Motor neuron (in vitro differentiated cells): ENCODE measurements at regions not wholly inside any gene's neighbourhood (a gene's known extent, or its start where the extent isn't known, plus 50 kb on each side); places are given as distances from the start of the nearest gene placed in this dataset.

Experiments
- ATAC-seq, 8 experiments: fragments of 200-7000 bp; cut with Tn5 transposase; replicated peaks in 6 of 8; 2 replicates each; pipeline ENCODE4 v1.8.0; 2021; ENCODE audit warnings: mild to moderate bottlenecking in 8 of 8, moderate library complexity in 8 of 8
- H3K27ac ChIP-seq, 2 donors: fragments of 250-450 bp; sonication (Bioruptor Pico); 2 replicates each; pipeline ENCODE4 v1.9.0; 2021; ENCODE audit warnings: antibody characterized with exemption in 2 of 2, mild to moderate bottlenecking in 2 of 2, moderate library complexity in 1 of 2
- H3K4me1 ChIP-seq, 2 donors: fragments of 250-450 bp; sonication (Bioruptor Pico); replicated peaks in 1 of 2; 2 replicates each; pipeline ENCODE4 v1.6.1; 2021; ENCODE audit warnings: antibody characterized with exemption in 2 of 2, mild to moderate bottlenecking in 2 of 2, moderate library complexity in 1 of 2
- H3K4me3 ChIP-seq, 5 donors: fragments of 250-450 bp; sonication (Bioruptor Pico); 2 replicates each; pipeline ENCODE4 v1.9.0; 2021; ENCODE audit warnings: antibody characterized with exemption in 5 of 5, mild to moderate bottlenecking in 5 of 5, moderate library complexity in 4 of 5
- WGBS, 10 experiments: fragments of 450-650 bp; shearing (Covaris generic); methylation state at CpG; one replicate each; pipeline ENCODE4 v1.0.0; 2022; 5-methylcytosine and 5-hydroxymethylcytosine counted together
- in situ Hi-C, 9 experiments: fragments of 400-800 bp; cut with MboI; loops; one replicate each; pipeline ENCODE4 v1.15.0; 2021; ENCODE audit warnings: low sequenced_read_pairs in 9 of 9, low pct_unique_long_range_greater_than_20kb in 2 of 9; ENCODE audit not compliant: unreplicated experiment in 9 of 9

GRCh38 chr11:119886667-119887230, 157.7 kb upstream of the NECTIN1 start:
- Histone ChIP-seq H3K4me3 (no peak overlapping the region), H3K4me1 (peaks cover 22 to 23% of the 10 kb centered on the region in 2 donors), H3K27ac (no peak overlapping the region)
- 32 to 100% (median 73%) methylated on average over 2 to 7 of the region's 11 CpGs; no CpG with 5 or more reads in 4 of the 10 experiments for WGBS, 10 experiments
- in situ Hi-C loops, result no loop called here
- no peak for ATAC-seq

GRCh38 chr11:119885861-119886567, 157.0 kb upstream of the NECTIN1 start:
- 0 to 100% (median 80%) methylated on average over 1 to 3 of the region's 5 CpGs; no CpG with 5 or more reads in 1 of the 10 experiments for WGBS, 10 experiments
- H3K4me3 ChIP-seq, result no peak overlapping the region
- in situ Hi-C loops, result no loop called here
- peaks cover 15 to 16% of the 10 kb centered on the region in 2 donors for H3K4me1 ChIP-seq
- no peak for ATAC-seq
- H3K27ac ChIP-seq, result no peak overlapping the region

DNA sequence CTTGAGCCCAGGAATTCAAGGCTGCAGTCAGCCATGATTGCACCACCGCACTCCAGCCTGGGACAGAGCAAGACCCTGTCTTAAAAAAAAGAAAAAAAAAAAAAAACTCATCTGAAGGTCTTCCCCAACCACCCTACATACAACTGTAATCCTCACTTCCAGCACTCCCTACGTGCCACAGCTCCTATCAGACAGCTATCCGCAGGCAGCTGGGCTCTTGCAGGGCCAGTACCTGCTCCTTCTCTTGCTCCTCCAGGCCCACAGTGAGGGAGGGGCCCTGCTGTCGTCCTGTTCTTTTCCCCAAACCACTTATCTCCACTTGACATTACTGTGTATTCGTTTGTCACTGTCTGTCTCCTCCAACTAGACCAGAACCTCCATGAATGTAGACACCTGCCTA, 156.1 kb upstream of the NECTIN1 start:
- Histone ChIP-seq H3K4me1 (peaks cover 10 to 12% of the 10 kb centered on the region in 2 donors), H3K27ac (no peak overlapping the region), H3K4me3 (no peak overlapping the region)
- in situ Hi-C loops, result no loop called here
- WGBS, 10 experiments, result 11 to 100% (median 60%) methylated on average over 1 to 5 of the region's 5 CpGs; no CpG with 5 or more reads in 2 of the 10 experiments
- no peak for ATAC-seq

GRCh38 chr11:119882316-119882715, 153.3 kb upstream of the NECTIN1 start:
- Histone ChIP-seq H3K4me1 (no peaks in the 10 kb centered on the region), H3K27ac (no peak overlapping the region), H3K4me3 (no peak overlapping the region)
- ATAC-seq, result no peak
- in situ Hi-C loops, result no loop called here
- WGBS, 10 experiments, result 48 to 100% (median 80%) methylated on average over 1 to 3 of the region's 4 CpGs; no CpG with 5 or more reads in 3 of the 10 experiments

DNA sequence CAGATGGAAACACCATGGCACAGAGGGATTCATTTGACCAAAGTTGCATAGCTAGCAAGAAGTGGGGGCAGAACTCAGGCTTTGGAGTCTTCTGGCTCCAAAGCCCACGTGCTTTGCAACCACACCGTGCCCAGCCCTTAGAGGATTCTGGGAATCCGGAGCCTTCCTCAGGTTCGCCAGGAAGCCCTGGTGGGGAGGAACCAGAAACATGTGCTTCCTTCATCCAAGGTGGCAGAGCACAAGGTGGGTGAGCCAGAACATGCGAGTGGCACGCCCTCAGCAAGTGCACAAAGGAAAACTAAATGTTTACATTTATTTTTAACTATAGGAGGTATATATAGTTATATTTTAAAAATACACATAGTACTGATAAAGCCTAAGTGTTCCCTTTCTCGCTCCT, 151.9 kb upstream of the NECTIN1 start:
- in situ Hi-C loops, result no loop called here
- no peak for ATAC-seq
- 25 to 94% (median 52%) methylated on average over 3 to 7 of the region's 7 CpGs; no CpG with 5 or more reads in 3 of the 10 experiments for WGBS, 10 experiments

GRCh38 chr11:119880143-119880542, 151.1 kb upstream of the NECTIN1 start:
- Histone ChIP-seq H3K27ac (no peak overlapping the region), H3K4me3 (no peak overlapping the region), H3K4me1 (peaks cover 0 to under 1% of the 10 kb centered on the region in 2 donors)
- WGBS, 10 experiments, result 33 to 100% (median 59%) methylated on average over 1 to 3 of the region's 4 CpGs; no CpG with 5 or more reads in 5 of the 10 experiments
- in situ Hi-C loops, result no loop called here
- no peak for ATAC-seq

More for the DNA sequence above, 151.9 kb upstream of the NECTIN1 start:
- Histone ChIP-seq H3K4me1 (no peaks in the 10 kb centered on the region), H3K27ac (no peak overlapping the region), H3K4me3 (no peak overlapping the region)

DNA sequence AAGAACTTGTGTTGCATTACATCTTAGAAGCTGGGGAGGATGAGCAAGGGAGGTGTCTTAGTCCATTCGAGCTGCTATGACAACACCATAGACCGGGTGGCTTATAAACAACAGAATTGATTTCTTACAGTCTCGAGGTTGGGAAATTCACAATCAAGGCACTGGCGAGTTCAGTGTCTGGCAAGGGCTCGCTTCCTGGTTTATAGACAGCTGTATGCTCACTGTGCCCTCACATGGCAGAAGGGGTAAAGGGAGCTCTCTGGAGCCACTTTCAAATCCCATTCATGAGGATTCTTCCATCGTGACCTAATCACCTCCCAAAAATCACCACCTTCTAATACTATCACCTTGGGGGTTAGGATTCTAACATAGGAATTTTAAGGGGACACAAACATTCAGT, 150.0 kb upstream of the NECTIN1 start:
- Histone ChIP-seq H3K4me1 (peaks cover 10 to 12% of the 10 kb centered on the region in 2 donors), H3K27ac (no peak overlapping the region), H3K4me3 (no peak overlapping the region)
- in situ Hi-C loops, result no loop called here
- WGBS, 10 experiments, result 0 to 100% (median 59%) methylated on average over 1 to 4 of the region's 6 CpGs; no CpG with 5 or more reads in 2 of the 10 experiments
- ATAC-seq, result peak in 2 of 8 experiments; percentile 8 to 24

DNA sequence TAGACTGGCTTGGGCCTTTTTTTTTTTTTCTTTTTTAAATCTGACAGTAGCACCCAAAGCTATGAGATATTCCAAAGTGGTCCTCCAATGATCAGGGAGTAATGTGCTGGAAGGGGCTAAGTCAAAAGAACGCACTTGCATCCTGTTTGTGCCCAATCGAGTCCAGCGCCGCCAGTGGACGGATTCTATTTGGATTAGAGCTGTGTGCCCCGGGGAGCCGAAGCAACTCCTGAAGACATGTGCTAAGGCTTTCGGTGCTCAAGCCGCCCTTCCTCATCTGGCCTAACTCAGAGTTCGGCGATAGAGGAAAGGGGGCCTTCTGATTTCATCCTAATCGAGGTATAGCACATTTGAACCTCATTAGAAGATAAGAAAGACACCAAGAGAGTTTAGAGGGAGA, 147.8 kb upstream of the NECTIN1 start:
- in situ Hi-C loops, result no loop called here
- Histone ChIP-seq H3K4me1 (peaks cover 27 to 31% of the 10 kb centered on the region in 2 donors), H3K4me3 (no peak overlapping the region), H3K27ac (no peak overlapping the region)
- 0 to 100% (median 87%) methylated on average over 1 to 11 of the region's 12 CpGs; no CpG with 5 or more reads in 1 of the 10 experiments for WGBS, 10 experiments
- no peak for ATAC-seq

DNA sequence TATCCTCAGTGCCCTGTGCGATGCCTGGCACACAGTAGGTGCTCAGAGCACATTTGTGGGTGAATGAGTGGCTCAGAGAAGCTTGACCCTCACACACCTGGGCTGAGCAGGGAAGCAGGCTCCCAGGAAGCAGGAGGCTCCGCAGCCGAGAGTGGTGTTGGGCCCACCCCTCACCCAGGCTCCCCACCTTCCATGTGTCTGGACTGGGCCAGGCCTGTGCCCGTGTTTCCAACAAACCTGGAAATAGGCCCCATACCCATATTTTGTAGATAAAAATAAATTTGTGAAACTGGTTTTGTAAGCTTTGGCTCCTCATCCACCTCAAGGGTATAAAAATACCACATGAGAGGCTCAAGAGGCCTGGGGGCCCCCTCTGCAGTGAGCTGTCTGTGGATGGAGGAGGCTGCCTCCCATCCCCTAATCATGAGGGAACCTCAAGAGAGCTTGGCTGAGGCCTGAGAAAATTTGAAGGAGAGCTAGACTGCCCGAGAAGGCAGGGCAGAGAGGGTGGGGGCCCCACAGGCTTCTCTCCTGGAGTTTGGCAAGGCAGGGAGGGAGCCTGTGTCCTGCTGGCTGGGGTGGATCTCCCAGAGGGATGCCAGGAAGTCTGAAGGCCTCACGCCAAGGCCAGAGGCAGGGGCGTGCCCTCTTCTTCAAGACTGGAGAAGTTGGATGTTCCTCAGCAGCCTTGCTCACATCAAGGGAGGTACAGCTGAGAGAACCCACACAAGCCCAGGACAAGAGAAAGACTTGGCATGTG, 147.0 kb upstream of the NECTIN1 start:
- 0 to 92% (median 29%) methylated on average over 1 to 3 of the region's 7 CpGs; no CpG with 5 or more reads in 5 of the 10 experiments for WGBS, 10 experiments
- in situ Hi-C loops, result no loop called here

GRCh38 chr11:119874660-119875238, 145.7 kb upstream of the NECTIN1 start:
- ATAC-seq, result peak in 2 of 8 experiments; percentile 10 to 13
- Histone ChIP-seq H3K27ac (no peak overlapping the region), H3K4me3 (no peak overlapping the region), H3K4me1 (peaks cover 27 to 31% of the 10 kb centered on the region in 2 donors)
- in situ Hi-C loops, result no loop called here
- WGBS, 10 experiments, result 40 to 69% (median 50%) methylated on average over 1 to 13 of the region's 15 CpGs; no CpG with 5 or more reads in 3 of the 10 experiments

More for the DNA sequence above, 147.0 kb upstream of the NECTIN1 start:
- ATAC-seq, result peak in 3 of 8 experiments; percentile 82 to 90 (median 89)
- no peak overlapping the region for H3K4me3 ChIP-seq
- H3K27ac ChIP-seq, result no peak overlapping the region
- H3K4me1 ChIP-seq, result peaks cover 27 to 31% of the 10 kb centered on the region in 2 donors

DNA sequence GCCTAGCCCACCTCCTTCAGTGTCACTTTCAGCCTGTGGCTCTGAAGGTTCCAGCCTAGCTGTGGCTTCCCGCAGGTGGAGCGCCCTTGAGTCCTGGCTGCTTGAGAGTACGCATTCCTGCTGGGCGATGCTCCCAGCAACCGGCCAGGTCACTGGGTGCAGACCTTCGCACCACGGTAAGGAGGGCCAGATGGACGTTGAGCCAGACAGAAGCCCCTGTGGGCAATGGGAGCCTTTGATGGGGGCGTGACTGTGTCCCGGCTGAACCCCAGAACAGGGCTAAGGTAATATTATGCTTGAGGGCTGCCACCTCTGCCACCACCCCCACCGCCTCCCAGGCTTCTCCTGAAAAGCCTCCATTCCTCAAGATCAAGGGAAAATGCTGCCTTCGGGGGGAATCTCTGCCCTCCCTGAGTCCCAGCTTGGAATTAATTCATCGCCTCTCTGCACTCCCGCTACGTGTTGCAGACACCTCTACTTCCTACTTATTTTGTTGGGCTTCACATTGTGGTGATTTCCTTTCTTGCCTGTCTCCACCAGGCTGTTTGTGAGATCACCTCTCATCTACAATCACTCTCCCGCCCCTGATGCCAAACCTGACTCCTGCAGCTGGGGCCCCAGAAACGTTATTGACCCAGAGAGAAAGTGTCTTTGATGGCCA, 144.9 kb upstream of the NECTIN1 start:
- Histone ChIP-seq H3K4me1 (peaks cover 27 to 31% of the 10 kb centered on the region in 2 donors), H3K27ac (peak overlapping the region in 1 of 2 donors; percentile 38), H3K4me3 (no peak overlapping the region)
- 78 to 100% (median 100%) methylated on average over 1 to 8 of the region's 17 CpGs; no CpG with 5 or more reads in 7 of the 10 experiments for WGBS, 10 experiments
- in situ Hi-C loops, result no loop called here
- ATAC-seq, result no peak

DNA sequence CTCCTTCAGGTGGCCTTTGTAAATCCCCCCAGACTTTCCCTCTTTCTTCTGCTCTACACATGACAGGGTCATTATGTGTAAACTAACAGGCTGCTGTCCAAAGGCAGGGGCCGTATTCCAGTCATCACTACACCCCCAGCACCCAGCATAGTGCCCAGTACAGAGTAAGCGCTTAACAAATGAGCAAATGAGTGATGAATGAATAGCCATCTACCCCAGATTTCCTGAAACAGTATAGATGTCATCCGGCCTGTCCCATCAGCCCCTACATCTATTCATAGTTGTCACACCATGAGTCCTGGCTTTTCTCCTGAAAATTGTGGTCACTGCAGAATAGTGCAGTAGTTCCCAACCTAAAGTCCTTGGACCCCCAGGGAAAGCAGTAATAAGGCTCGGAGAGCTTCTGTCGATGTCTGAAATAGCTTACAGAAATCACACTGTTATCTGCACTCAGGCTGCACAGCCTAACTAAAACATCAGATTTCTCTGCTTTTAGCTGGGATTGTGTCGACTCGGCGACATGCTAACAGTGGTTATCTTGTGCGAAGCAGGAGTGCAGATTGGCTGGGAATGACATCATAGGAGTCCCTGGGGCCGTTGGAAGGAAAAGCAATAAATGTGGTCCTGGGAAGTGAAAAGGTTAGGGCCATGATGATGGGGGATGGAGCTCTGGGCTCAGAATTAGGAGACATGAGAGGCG, 143.8 kb upstream of the NECTIN1 start:
- Histone ChIP-seq H3K4me1 (peaks cover 27 to 31% of the 10 kb centered on the region in 2 donors), H3K27ac (peak overlapping the region; percentile 38 to 81), H3K4me3 (no peak overlapping the region)
- ATAC-seq, result peak in 5 of 8 experiments; percentile 76 to 89 (median 86)
- in situ Hi-C loops, result no loop called here
- WGBS, 10 experiments, result 16 to 100% (median 53%) methylated on average over 1 to 9 of the region's 11 CpGs
